HepG2 (cell line): ENCODE measurements at regions not wholly inside any gene's neighbourhood (a gene's known extent, or its start where the extent isn't known, plus 50 kb on each side); places are given as distances from the start of the nearest gene placed in this dataset.

Source experiments
- FOXM1 ChIP-seq: sonication (generic); formaldehyde crosslinking; IDR thresholded peaks from 2 replicates; pipeline ENCODE4 v1.5.0; 2020; ENCODE audit warnings: missing genetic modification reagents
- NFYB ChIP-seq: sonication (generic); formaldehyde crosslinking; IDR thresholded peaks from 2 replicates; pipeline ENCODE4 v1.4.0; 2020; ENCODE audit warnings: missing genetic modification reagents
- PATZ1 ChIP-seq: sonication (generic); formaldehyde crosslinking; IDR thresholded peaks from 2 replicates; pipeline ENCODE4 v1.4.0; 2020; ENCODE audit warnings: missing genetic modification reagents
- PTBP1 ChIP-seq: fragments of 200-400 bp; formaldehyde crosslinking; IDR thresholded peaks from 2 replicates; pipeline ENCODE4 v1.6.1; 2018; ENCODE audit warnings: low read length, low read depth; ENCODE audit not compliant: poor library complexity, severe bottlenecking
- RFX1 ChIP-seq: fragments of 450-650 bp; IDR thresholded peaks from 2 replicates; pipeline ENCODE4 v1.6.1; 2017
- RFX5 ChIP-seq: IDR thresholded peaks from 2 replicates; pipeline ENCODE4 v1.6.1; 2011; ENCODE audit warnings: low read depth, low read length, improper control_type of control experiment
- ZSCAN22 ChIP-seq: sonication (generic); formaldehyde crosslinking; IDR thresholded peaks from 2 replicates; pipeline ENCODE4 v1.4.0; 2020; ENCODE audit warnings: mild to moderate bottlenecking, missing genetic modification reagents

DNA sequence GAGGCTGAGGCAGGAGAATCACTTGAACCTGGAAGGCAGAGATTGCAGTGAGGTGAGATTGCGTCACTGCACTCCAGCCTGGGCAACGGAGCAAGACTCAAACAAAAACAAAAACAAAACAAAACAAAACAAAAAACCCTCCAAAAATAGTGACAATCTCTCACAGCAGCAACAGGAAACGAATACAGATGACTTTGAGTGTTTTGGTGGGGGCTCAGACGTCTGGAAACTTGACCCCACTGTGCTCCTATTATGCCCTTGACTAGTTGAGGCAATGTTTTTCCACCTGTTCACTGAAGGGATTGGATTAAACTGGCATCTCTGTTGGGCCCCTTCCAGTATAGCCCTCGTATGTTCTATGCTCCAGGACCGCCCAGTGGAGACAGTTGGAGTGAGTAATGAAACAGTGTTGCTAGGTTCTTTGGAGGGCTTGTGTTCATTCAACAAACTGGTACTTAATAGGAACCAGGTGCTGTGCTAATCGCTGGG is 167.0 kb downstream of the UTP18 start:
- TF ChIP-seq PATZ1 (CRISPR knock-in tag): no peak
- no peak for TF ChIP-seq NFYB (CRISPR knock-in tag)
- no peak for TF ChIP-seq FOXM1
- no peak for TF ChIP-seq PTBP1
- no peak for TF ChIP-seq RFX5
- TF ChIP-seq ZSCAN22 (CRISPR knock-in tag): no peak
- no peak for TF ChIP-seq RFX1
